ENCODE measurements at regions not wholly inside any gene's neighbourhood (a gene's known extent, or its start where the extent isn't known, plus 50 kb on each side); places are given as distances from the start of the nearest gene placed in this dataset.

- Histone ChIP-seq H3K27me3 (ENCODE audit: control insufficient read depth, insufficient read depth, low read length) (no peaks in the 10 kb centered on the region), H3K4me3 (ENCODE audit: low read depth, low read length) (no peak overlapping the region), H3K36me3 (ENCODE audit: control insufficient read depth, insufficient read depth, low read length) (no peaks in the 10 kb centered on the region)
- no peak for FAIRE-seq
- TF ChIP-seq CTCF (IDR thresholded peaks at IDR 0.05; ENCODE audit: insufficient read depth, low read length, severe bottlenecking): no peak
- DNase-seq (ENCODE audit: low read depth): no peak
These were observed 141.4 kb downstream of the CD83 start for GRCh38 chr6:14258695-14259593.

- no peak for TF ChIP-seq CTCF (IDR thresholded peaks at IDR 0.05; ENCODE audit: insufficient read depth, low read length, severe bottlenecking)
- Histone ChIP-seq H3K4me3 (ENCODE audit: low read depth, low read length) (no peak overlapping the region), H3K36me3 (ENCODE audit: control insufficient read depth, insufficient read depth, low read length) (no peaks in the 10 kb centered on the region), H3K27me3 (ENCODE audit: control insufficient read depth, insufficient read depth, low read length) (no peaks in the 10 kb centered on the region)
- FAIRE-seq (no peak), DNase-seq (ENCODE audit: low read depth) (no peak)
These were observed 142.1 kb downstream of the CD83 start for GRCh38 chr6:14259594-14260152.

GRCh38 chr6:14260839-14261238 is 143.3 kb downstream of the CD83 start:
- no peaks in the 10 kb centered on the region for H3K36me3 ChIP-seq (ENCODE audit: control insufficient read depth, insufficient read depth, low read length)
- no peak for TF ChIP-seq CTCF (IDR thresholded peaks at IDR 0.05; ENCODE audit: insufficient read depth, low read length, severe bottlenecking)
- H3K4me3 ChIP-seq (ENCODE audit: low read depth, low read length): no peak overlapping the region
- H3K27me3 ChIP-seq (ENCODE audit: control insufficient read depth, insufficient read depth, low read length): no peaks in the 10 kb centered on the region
- FAIRE-seq: no peak
- no peak for DNase-seq (ENCODE audit: low read depth)

- FAIRE-seq (no peak), DNase-seq (ENCODE audit: low read depth) (no peak)
- H3K4me3 ChIP-seq (ENCODE audit: low read depth, low read length): no peak overlapping the region
- no peaks in the 10 kb centered on the region for H3K27me3 ChIP-seq (ENCODE audit: control insufficient read depth, insufficient read depth, low read length)
- no peak for TF ChIP-seq CTCF (IDR thresholded peaks at IDR 0.05; ENCODE audit: insufficient read depth, low read length, severe bottlenecking)
- no peaks in the 10 kb centered on the region for H3K36me3 ChIP-seq (ENCODE audit: control insufficient read depth, insufficient read depth, low read length)
These were observed 146.4 kb downstream of the CD83 start for GRCh38 chr6:14263881-14264424.

- DNase-seq (ENCODE audit: low read depth) (no peak), FAIRE-seq (peak; percentile 62)
- no peaks in the 10 kb centered on the region for H3K36me3 ChIP-seq (ENCODE audit: control insufficient read depth, insufficient read depth, low read length)
- H3K27me3 ChIP-seq (ENCODE audit: control insufficient read depth, insufficient read depth, low read length): no peaks in the 10 kb centered on the region
- TF ChIP-seq CTCF (IDR thresholded peaks at IDR 0.05; ENCODE audit: insufficient read depth, low read length, severe bottlenecking): peak; percentile 4
- no peak overlapping the region for H3K4me3 ChIP-seq (ENCODE audit: low read depth, low read length)
These were observed 147.8 kb downstream of the CD83 start for GRCh38 chr6:14265049-14266021.
